Heart left ventricle (tissue), 13 donors: ENCODE measurements at regions not wholly inside any gene's neighbourhood (a gene's known extent, or its start where the extent isn't known, plus 50 kb on each side); places are given as distances from the start of the nearest gene placed in this dataset.

ENCODE experiments used
- POLR2A ChIP-seq, 2 donors: fragments of 450-650 bp; IDR thresholded peaks; one replicate each; pipeline ENCODE4 v1.6.1; 2017; ENCODE audit warnings: antibody characterized with exemption in 2 of 2, mild to moderate bottlenecking in 2 of 2, moderate library complexity in 2 of 2
- TF ChIP-seq, protein P1 (sequence below), 12 donors: fragments of 200-600 bp; sonication (generic) in 4 of 12; IDR thresholded peaks; one replicate each; pipeline versions ENCODE4 v1.5.0 to v1.8.0; 2018 to 2022; ENCODE audit warnings: antibody characterized with exemption in 12 of 12, mild to moderate bottlenecking in 5 of 12
- donor health status: ischemic (EF 13 %, LVEDD 7.1; RV severe dilation, severe dysfunction).
- donor health status: DM: no; HTN: yes; CAD: no.
- donor health status: DM: no; HTN: no; CAD: no.
- donor health status: ischemic (EF 25% LVEDD 6.9; RV normal size, moderate dysfunction).
- donor health status: ischemic (EF 25% LVEDD 5.7; RV mildly dilated, moderate dysfunction).
- donor health status: ischemic (EF 35%, LVEDD 5.7; RV mildly dilated, moderate dysfunction).
- donor health status: nonischemic (EF 11% LVEDD 7.7; RV severe dilation, severe dysfunction).
- donor health status: DM: yes; HTN: yes; CAD: no.
- donor health status: PGD.
- donor health status: ischemic (EF 29% LVEDD 5.4; RV normal size, mild dysfunction).
- donor health status: nonischemic (EF 23%, LVEDD 6.1; RV moderate dilation, normal function).

DNA sequence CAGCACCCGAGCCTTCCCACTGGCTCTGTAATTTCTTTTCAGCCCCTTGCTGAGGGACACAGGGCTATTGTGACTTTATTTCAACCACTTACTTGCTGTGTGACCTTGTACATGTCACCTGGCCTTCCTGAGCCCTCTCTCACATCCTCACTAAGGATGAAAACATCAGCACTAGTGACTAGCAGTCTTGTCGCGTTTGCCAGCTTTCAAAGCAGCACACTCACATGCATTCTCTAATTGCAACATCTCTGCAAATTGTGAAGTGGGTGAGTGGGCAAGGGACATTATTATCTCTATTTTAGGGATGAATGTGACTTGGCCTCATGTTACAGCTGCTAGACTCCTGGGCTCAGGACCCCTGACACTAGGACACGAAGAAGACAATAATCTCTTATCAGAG lies 144.5 kb downstream of the SEC61B start:
- TF ChIP-seq, protein P1, sequence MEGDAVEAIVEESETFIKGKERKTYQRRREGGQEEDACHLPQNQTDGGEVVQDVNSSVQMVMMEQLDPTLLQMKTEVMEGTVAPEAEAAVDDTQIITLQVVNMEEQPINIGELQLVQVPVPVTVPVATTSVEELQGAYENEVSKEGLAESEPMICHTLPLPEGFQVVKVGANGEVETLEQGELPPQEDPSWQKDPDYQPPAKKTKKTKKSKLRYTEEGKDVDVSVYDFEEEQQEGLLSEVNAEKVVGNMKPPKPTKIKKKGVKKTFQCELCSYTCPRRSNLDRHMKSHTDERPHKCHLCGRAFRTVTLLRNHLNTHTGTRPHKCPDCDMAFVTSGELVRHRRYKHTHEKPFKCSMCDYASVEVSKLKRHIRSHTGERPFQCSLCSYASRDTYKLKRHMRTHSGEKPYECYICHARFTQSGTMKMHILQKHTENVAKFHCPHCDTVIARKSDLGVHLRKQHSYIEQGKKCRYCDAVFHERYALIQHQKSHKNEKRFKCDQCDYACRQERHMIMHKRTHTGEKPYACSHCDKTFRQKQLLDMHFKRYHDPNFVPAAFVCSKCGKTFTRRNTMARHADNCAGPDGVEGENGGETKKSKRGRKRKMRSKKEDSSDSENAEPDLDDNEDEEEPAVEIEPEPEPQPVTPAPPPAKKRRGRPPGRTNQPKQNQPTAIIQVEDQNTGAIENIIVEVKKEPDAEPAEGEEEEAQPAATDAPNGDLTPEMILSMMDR (IDR thresholded peaks at IDR 0.05) = no peak
- TF ChIP-seq POLR2A (IDR thresholded peaks at IDR 0.05) = no peak
